ENCODE measurements at regions not wholly inside any gene's neighbourhood (a gene's known extent, or its start where the extent isn't known, plus 50 kb on each side); places are given as distances from the start of the nearest gene placed in this dataset.

DNA sequence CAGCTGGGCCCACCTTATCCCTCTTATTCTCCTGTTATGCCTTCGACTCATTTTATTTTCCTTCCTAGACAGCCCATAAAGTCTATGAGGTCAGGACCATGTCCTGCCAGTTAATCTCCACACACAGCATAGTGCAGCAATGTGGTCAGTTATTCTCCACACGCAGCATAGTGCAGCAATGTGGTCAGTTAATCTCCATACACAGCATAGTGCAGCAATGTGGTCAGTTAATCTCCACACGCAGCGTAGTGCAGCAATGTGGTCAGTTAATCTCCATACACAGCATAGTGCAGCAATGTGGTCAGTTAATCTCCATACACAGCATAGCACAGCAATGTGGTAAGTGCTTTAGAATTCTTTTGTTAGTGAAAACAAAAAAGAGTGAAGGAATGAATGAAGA, 77.8 kb downstream of the TEX36 start:
- TF ChIP-seq, protein P1, sequence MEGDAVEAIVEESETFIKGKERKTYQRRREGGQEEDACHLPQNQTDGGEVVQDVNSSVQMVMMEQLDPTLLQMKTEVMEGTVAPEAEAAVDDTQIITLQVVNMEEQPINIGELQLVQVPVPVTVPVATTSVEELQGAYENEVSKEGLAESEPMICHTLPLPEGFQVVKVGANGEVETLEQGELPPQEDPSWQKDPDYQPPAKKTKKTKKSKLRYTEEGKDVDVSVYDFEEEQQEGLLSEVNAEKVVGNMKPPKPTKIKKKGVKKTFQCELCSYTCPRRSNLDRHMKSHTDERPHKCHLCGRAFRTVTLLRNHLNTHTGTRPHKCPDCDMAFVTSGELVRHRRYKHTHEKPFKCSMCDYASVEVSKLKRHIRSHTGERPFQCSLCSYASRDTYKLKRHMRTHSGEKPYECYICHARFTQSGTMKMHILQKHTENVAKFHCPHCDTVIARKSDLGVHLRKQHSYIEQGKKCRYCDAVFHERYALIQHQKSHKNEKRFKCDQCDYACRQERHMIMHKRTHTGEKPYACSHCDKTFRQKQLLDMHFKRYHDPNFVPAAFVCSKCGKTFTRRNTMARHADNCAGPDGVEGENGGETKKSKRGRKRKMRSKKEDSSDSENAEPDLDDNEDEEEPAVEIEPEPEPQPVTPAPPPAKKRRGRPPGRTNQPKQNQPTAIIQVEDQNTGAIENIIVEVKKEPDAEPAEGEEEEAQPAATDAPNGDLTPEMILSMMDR (conservative IDR thresholded peaks at IDR 0.05) = no peak

DNA sequence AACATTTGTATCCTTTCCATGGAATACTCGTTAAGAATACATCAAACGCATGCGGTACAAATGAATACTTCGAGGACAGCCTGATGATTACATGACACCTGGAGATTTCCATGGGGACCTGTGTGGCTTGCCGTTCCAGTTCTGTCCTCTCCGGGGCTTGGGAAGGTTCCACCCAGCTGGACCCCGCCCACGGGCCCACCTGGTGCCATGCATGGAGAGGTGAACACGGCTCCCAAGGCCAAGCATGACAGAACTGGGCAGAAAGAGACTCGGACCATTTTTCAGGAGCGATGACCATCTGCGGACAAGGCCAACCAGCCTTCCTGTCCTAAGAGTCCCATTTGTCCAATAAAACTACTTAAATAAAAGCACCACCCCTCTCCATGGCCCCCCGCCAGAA, 80.1 kb downstream of the TEX36 start:
- Mint-ChIP-seq H3K4me3 (no peak overlapping the region), H3K27ac (no peak overlapping the region), H3K4me1 (ENCODE audit: unreplicated experiment) (peaks cover 4% of the 10 kb centered on the region), H3K9me3 (peaks cover 6% of the 10 kb centered on the region), H3K36me3 (no peaks in the 10 kb centered on the region), H3K27me3 (no peaks in the 10 kb centered on the region)
- TF ChIP-seq, protein P1 (conservative IDR thresholded peaks at IDR 0.05) = no peak
- DNase-seq (ENCODE audit: extremely low spot score, unreplicated experiment) = no peak

More for the DNA sequence above, 77.8 kb downstream of the TEX36 start:
- DNase-seq (ENCODE audit: extremely low spot score, unreplicated experiment) = no peak
- H3K27me3 Mint-ChIP-seq = no peaks in the 10 kb centered on the region
- no peak overlapping the region for H3K27ac Mint-ChIP-seq
- no peak overlapping the region for H3K4me3 Mint-ChIP-seq
- H3K9me3 Mint-ChIP-seq = peaks cover under 1% of the 10 kb centered on the region
- H3K4me1 Mint-ChIP-seq (ENCODE audit: unreplicated experiment) = peaks cover 4% of the 10 kb centered on the region
- H3K36me3 Mint-ChIP-seq = no peaks in the 10 kb centered on the region

DNA sequence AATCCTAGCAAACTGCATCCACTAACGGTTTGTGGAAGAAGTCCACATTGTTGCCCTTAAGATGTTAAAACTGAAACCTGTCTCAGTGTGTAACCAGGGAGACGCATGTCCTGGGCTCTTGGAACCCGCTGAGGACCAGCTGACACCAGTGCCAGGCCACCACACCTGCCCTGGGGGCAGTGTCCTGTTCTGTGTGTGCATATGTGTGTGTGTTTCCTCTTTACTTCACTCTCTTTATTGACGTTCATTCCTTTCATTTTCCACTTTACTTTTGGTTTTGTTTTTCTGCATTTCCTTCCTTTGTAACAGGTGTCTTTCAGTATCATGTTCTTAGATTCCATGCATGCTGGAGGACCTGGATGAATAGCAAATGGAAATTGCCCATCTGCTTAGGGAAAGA, 83.8 kb downstream of the TEX36 start:
- no peaks in the 10 kb centered on the region for H3K4me1 Mint-ChIP-seq (ENCODE audit: unreplicated experiment)
- no peaks in the 10 kb centered on the region for H3K36me3 Mint-ChIP-seq
- peaks cover 23% of the 10 kb centered on the region for H3K9me3 Mint-ChIP-seq
- DNase-seq (ENCODE audit: extremely low spot score, unreplicated experiment) = no peak
- TF ChIP-seq, protein P1 (conservative IDR thresholded peaks at IDR 0.05) = no peak
- peaks cover 3% of the 10 kb centered on the region for H3K27me3 Mint-ChIP-seq
- H3K4me3 Mint-ChIP-seq = no peak overlapping the region
- H3K27ac Mint-ChIP-seq = no peak overlapping the region

DNA sequence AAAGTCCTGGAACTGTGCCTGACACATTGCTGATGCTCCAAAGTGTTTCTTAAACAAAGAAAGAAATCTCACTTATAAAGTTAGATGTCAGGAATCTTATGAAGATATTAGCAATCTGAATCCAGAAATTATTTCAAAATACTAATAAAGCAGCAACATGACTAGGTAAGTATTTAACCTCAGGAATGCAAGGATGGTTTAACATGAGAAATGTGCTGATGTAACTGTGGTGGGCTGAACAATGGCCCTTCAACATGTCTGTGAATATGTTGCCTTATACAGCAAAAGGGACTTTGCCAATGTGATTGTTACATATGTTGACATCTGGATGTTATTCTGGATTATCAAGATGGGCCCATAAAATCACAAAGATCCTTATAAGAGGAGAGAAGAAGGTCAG, 87.1 kb downstream of the TEX36 start:
- DNase-seq (ENCODE audit: extremely low spot score, unreplicated experiment) = no peak
- Mint-ChIP-seq H3K27me3 (peaks cover 8% of the 10 kb centered on the region), H3K9me3 (peaks cover 27% of the 10 kb centered on the region), H3K27ac (no peak overlapping the region), H3K36me3 (no peaks in the 10 kb centered on the region), H3K4me1 (ENCODE audit: unreplicated experiment) (peaks cover 6% of the 10 kb centered on the region), H3K4me3 (no peak overlapping the region)
- TF ChIP-seq, protein P1 (conservative IDR thresholded peaks at IDR 0.05) = no peak

DNA sequence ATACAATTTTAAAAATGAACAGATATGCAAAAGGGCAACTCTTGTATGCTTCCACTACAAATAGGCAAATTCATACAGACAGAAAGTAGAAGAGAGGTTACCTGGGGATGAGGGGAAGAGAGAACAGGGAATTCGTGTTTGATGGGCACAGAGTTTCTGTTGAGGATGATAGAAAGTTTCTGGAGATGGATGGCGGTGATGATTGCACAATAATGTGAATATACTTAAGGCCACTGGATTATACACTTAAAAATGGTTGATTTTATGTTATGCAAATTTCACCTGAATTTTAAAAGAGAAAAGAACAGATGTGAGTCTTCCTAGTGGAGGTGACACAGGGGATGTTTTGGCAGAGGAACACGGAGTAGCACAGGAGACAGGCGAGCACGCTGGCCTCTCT, 89.3 kb downstream of the TEX36 start:
- Mint-ChIP-seq H3K27ac (no peak overlapping the region), H3K4me3 (no peak overlapping the region), H3K4me1 (ENCODE audit: unreplicated experiment) (peaks cover 10% of the 10 kb centered on the region), H3K9me3 (peaks cover 21% of the 10 kb centered on the region), H3K36me3 (no peaks in the 10 kb centered on the region), H3K27me3 (peaks cover 8% of the 10 kb centered on the region)
- TF ChIP-seq, protein P1 (conservative IDR thresholded peaks at IDR 0.05) = no peak
- no peak for DNase-seq (ENCODE audit: extremely low spot score, unreplicated experiment)

DNA sequence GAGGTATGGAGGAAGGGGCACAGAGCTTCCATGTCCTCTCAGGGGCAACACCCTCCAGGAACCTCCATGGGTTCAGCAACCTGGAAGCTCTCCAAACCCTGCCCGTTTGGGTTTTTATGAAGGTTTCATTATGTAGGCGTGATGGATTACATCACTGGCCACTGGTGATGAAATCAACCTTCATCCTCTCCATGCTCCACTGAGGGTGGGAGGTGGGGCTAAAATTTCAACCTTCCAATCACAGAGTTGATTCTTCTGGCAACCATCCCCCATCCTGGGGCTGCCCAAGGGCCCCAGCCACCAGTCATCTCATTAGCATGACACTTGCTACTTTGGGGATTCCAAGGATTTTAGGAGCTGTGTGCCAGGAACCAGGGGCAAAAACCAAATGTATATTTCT, 90.1 kb downstream of the TEX36 start:
- H3K4me3 Mint-ChIP-seq = no peak overlapping the region
- peaks cover 8% of the 10 kb centered on the region for H3K27me3 Mint-ChIP-seq
- H3K27ac Mint-ChIP-seq = no peak overlapping the region
- TF ChIP-seq, protein P1 (conservative IDR thresholded peaks at IDR 0.05) = no peak
- no peak for DNase-seq (ENCODE audit: extremely low spot score, unreplicated experiment)
- peaks cover 10% of the 10 kb centered on the region for H3K4me1 Mint-ChIP-seq (ENCODE audit: unreplicated experiment)
- peaks cover 26% of the 10 kb centered on the region for H3K9me3 Mint-ChIP-seq
- H3K36me3 Mint-ChIP-seq = no peaks in the 10 kb centered on the region

Measured in type B pancreatic cell (in vitro differentiated cells).